Anterior cingulate cortex (tissue), 58 donors: ENCODE measurements at regions not wholly inside any gene's neighbourhood (a gene's known extent, or its start where the extent isn't known, plus 50 kb on each side); places are given as distances from the start of the nearest gene placed in this dataset.

Source experiments
- DNase-seq, 58 donors: peaks; one replicate each; lab custom pipeline; 2025; lab: John Stamatoyannopoulos, UW

- no peak for DNase-seq
These were observed 252.0 kb downstream of the BRD1 start for GRCh38 chr22:49575703-49576081.

- DNase-seq: no peak
These were observed 252.6 kb downstream of the BRD1 start for GRCh38 chr22:49574881-49575702.

GRCh38 chr22:49574205-49574880 is 253.3 kb downstream of the BRD1 start:
- DNase-seq: no peak

GRCh38 chr22:49573109-49573765 is 254.4 kb downstream of the BRD1 start:
- DNase-seq: no peak

- DNase-seq: no peak
These were observed 256.3 kb downstream of the BRD1 start for GRCh38 chr22:49571326-49571725.

- DNase-seq: no peak
These were observed 257.4 kb downstream of the BRD1 start for GRCh38 chr22:49570032-49570848.

GRCh38 chr22:49569286-49570031 is 258.2 kb downstream of the BRD1 start:
- DNase-seq: no peak

GRCh38 chr22:49568751-49569285 is 258.9 kb downstream of the BRD1 start:
- no peak for DNase-seq

- no peak for DNase-seq
These were observed 259.5 kb downstream of the BRD1 start for GRCh38 chr22:49567899-49568750.

- DNase-seq: no peak
These were observed 261.0 kb downstream of the BRD1 start for GRCh38 chr22:49566693-49567092.

- no peak for DNase-seq
These were observed 261.5 kb downstream of the BRD1 start for GRCh38 chr22:49566141-49566541.

- DNase-seq: no peak
These were observed 262.2 kb downstream of the BRD1 start for GRCh38 chr22:49565516-49565855.

GRCh38 chr22:49564666-49565515 is 262.8 kb downstream of the BRD1 start:
- DNase-seq: no peak

GRCh38 chr22:49564054-49564453 is 263.6 kb downstream of the BRD1 start:
- no peak for DNase-seq

GRCh38 chr22:49562685-49563249 is 264.9 kb downstream of the BRD1 start:
- no peak for DNase-seq

GRCh38 chr22:49561976-49562375 is 265.7 kb downstream of the BRD1 start:
- DNase-seq: no peak

- no peak for DNase-seq
These were observed 266.3 kb downstream of the BRD1 start for GRCh38 chr22:49561338-49561737.

GRCh38 chr22:49555526-49555925 is 272.1 kb downstream of the BRD1 start:
- DNase-seq: no peak
